HG03520 (cell line): ENCODE measurements at regions not wholly inside any gene's neighbourhood (a gene's known extent, or its start where the extent isn't known, plus 50 kb on each side); places are given as distances from the start of the nearest gene placed in this dataset.

Source experiments
- ATAC-seq: cut with Tn5 transposase; IDR thresholded peaks from one replicate; pipeline ENCODE4 v1.9.1; 2021; ENCODE audit warnings: mild to moderate bottlenecking, moderate library complexity; ENCODE audit not compliant: unreplicated experiment

DNA sequence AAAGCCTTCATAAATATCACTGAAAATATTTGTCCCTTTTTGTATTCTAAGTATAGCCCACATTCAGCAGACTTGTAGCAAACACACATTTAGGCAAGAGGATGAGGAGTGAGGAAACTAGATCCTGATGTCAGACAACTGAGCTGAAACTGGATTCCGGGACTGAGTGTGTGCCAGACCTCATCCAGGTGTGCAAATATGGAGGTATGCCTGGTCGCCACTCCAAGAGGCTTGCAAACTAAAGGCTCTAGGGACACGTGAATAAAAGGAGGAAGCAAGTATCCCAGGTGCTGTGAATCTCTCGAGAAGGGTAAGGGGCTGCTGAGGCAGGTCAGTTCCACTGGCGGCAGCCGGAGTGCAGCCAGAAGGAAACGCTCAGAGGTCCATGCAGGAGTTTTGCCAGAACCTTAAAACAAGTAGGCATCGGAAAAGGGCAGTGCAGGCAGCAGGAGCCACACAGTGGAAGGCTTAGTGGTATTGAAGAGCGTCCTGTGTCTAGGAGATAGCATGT, 77.4 kb upstream of the ALDH1B1 start:
- no peak for ATAC-seq

DNA sequence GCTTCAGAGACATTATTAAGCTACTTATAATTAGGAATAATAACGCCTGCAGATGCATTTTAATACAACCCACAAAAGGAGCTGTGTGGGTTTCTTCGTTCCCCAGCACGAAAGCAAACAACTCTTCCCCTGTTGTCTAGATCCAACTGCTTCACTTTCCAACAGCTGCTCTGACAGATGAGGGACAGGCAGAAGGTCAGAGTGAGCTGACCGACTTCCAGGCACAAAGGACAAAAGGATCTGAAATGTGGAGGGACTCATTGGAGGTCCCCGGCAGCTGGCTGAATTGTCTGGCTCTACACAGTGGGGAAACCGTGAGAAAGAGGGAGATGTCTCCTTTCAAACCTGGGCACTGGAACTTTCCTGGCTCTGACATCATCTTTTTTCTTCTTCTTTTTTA, 79.1 kb upstream of the ALDH1B1 start:
- no peak for ATAC-seq

DNA sequence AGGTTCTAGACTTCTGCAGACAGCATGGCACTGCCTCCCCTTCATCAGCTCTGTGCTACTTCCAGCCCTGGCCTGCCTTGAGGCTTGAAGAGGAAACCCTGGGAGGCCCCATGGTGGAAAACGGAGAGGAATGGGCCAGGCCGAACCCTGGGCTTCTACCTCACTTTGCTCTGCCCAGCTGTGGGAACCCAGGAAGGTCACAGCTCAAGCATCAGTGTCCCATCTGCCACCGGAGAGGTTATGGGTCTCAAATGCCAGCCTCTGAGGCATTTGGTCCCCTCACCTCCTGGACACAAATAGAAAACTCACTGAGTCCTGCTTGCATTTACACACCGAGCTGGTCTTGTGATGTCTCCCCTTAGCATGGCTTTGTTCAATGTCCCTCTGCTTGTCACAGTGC, 80.1 kb upstream of the ALDH1B1 start:
- no peak for ATAC-seq

DNA sequence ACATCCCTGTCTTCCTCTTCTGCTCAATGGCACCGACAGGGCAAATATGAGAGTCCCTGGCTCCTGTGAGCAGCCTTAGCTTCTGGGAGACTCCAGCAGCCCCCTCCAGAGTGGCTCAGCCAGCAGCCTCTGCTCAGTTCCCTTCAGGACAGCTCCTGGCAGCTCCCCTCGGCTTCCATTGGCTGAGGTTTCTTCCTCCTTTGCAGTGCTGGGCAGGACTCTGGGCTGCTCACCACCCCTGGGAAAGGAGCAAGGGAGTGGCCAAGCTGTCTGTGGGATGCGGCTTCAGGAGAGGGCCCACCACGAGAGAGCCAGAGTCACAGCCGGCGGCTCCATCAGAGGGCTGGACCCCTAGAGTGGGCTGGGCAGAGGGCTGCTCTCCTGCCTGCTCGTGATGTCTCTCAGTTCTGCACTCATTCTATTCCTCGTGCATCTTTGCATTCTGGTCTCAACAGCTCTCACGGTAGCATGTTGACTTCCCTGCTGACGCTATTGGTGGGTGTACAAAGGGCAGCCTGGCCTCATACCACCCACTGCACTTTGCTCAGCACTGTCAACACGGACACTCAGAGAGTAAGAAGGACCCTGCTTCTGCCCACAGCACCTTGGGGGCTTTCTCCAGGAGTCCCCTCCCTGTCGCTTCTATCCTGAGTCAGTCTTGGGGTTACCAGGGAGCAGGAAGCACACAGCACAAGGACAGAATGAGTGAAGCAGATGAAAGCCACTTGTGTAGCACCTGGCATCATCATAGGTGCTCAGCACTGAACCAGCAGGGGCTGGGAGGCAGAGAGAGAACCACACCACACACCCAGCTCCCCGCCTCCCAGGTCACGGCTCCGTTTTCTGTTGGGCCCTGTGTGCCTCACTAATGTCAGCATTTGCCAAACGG, 80.9 kb upstream of the ALDH1B1 start:
- no peak for ATAC-seq

DNA sequence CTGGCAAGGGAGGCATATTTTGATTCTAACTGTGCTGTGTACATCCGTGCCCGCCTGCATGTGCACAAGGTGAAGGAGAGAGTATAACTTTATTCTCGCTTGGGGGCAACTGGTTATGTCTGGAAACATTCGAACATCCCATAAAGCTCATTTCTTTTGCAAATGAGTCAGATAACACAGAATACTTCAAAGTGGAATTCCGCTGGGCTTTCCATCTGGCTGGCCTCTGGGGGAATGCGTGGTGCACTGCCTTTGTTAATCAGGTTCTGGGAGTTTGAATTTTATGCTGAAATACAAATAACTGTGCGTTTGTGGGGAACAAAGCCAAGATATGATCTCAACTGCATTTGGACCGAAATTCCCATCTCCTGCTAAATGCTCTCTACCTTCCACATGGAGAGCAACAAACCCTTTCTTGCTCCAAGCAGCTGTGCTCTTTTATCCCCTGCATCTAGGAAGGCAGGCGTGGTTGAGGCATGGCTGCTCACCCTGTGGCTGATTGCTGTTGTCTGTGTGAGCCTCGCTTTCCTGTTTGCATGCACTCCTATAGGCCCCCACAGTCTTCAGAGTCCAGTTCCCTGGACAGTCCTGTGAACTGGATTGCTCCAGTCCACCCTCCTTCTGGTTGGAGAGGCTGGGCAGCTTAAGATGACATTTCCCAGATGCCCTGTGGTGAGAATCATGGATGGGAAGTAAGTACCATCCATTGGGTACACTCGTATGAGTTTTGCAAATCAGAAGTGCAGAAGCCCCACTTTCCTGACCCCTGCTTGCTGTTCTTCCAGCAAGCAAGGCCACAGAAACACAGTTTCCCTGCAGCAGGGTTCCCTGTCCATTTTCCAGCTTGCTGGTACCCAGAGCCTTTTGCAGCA, 82.9 kb upstream of the ALDH1B1 start:
- no peak for ATAC-seq

DNA sequence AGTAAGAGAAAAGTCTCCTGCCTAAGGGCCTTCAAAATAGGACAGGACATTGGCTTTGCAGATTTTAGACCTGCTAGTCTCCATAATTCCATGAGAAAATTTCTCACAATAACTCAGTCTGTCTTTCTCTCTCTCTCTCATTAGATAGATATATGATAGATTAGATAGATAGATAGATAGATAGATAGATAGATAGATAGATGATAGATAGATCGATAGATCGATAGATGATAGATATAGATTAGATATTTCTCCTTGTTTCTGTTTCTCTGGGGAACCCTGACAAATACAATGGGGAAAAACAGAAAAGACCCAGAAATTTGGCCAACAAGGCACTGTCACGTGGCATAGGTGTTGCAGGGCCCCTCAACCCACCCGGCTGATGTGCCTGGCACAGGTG, 84.4 kb upstream of the ALDH1B1 start:
- ATAC-seq: no peak

DNA sequence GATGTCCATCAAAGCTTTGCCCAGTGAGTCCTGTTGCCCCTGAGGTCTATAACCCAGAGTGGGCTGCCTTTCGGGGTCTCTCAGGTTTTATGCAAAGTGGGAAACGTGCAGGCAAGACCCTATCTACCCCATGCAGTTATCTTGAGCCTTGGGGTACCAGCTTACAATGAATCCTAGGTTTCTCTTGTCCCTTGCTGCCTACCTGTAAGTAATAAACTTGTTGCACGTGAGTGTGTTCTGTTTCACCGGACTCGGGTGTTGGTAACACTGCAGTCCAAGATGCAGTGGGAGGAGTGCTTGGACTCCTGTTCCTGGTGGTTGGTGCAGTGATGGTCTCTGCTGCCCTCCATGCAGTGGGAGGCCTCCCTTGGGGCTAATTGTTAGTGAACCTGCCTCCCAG, 85.6 kb upstream of the ALDH1B1 start:
- no peak for ATAC-seq

DNA sequence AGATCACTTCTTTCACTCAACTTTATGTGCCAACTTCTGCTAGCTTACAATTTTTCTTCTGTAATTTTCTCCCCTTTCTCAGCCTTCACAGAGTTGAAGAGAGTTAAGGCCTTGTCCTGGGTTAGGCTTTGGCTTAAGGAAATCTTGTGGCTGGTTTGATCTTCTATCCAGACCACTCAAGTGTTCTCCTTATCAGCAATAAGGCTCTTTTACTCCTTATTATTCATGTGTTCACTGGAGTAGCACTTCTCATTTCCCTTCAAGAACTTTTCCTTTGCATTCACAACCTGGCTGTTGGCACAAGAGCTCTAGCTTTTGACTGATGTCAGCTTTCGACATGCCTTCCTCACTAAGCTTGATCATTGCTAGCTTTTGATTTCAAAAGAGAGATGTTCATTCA, 86.9 kb upstream of the ALDH1B1 start:
- ATAC-seq: no peak

DNA sequence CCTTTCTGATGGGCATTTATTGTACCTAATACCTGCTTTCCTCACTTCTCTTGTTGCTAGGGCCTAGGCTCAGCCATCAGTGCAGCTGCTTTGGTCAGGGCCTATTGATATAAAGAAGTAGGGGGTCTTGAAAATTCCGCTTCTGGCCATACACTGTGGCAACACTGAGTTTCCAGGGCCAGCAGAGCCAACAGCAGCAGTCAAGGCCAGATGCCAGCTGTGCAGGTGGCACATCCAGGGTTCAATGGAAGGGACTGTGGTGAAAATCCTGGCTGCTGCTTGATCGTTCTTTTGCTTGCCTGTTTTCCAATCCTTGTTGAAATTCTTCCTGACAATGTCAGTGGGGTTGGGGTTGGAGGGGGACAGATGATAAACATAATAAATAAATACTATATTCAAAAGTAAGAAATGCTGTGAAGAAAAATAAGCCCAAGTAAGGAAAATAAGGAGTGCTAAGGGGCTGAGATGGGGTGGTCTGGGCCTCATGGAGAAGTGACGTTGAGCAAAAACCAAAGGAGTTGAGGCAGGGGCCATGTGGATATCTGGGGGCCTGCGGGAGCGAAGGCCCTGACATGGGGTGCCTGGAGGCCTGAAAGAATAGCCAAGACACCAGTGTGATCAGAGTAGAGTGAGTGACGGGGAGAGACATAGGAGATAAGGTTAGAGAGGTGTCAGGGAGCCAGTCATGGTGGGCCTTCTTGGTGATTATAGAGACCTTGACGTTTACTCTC, 91.0 kb upstream of the ALDH1B1 start:
- ATAC-seq: no peak

DNA sequence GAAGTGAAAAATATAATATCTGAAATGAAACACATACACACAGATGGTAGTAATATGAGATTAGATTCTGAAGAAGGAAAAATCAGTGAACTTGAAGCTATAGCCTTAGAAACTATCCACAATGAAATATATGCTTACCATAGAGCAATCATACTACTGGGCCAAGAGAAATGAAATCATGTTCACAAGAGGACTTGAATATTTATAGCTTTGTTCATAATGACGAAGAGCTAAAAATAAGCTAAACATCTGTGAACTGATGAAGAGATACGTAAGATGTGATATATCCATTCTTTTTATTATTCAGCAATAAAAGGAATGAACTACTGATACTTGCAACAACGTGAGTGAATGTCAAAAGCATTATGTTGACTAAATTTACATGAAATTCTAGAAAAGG, 92.6 kb upstream of the ALDH1B1 start:
- ATAC-seq: no peak

DNA sequence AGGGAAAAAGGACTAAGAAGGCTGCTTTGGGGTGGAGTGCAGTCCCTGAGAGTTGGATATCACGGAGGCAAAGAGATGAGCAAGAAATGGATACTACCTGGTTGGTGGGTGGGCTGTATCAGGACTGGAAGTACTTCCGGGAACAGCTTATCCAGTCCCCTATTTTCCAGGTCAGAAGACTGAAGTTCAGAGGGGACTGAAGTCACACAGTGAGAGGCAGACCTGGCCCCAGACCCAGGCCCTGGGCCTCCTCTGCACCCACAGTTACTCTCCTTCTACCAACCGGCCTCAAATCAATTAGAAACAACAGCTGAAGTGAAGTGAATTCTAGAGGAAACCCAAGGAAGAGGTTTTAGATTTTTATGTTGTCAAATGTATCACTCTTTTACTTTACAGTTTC, 93.6 kb upstream of the ALDH1B1 start:
- ATAC-seq: no peak

DNA sequence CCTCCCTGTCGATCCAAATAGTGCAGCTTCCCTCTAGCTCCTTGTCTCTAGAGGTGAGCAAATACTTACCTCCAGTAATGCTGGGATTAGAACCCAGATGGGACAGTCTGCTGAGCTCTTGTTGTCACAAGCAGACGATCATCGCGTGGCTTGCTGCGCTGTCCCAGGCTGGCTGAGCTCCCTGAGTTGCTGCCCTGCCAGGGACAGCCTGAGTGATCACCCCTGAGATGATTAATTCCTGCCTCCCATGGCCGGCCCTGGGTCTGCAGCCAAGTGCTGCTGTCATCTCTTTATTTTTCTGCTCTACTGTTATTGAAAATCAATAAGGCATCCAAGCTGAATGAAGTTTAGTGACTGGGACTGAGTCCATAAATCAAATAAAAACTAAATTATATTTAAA, 94.0 kb upstream of the ALDH1B1 start:
- no peak for ATAC-seq

DNA sequence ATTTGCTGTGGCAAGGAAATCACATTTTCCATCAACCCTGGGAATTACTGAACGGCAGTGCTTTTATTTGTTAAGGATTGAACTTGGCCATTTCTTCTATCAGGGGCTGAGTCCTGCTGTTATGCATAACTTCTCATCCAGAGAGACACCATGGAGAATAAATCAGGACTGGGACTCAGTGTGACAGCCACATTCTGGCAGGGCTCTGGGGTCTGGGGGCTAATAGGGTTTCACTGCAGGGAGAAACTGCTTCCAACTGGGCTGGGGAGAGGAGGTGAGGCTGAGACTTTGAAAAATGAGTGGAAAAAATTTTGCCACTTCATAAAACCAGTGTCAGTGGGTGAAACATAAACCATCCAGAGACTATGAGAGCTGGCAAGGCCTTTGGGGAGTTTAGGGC, 95.7 kb upstream of the ALDH1B1 start:
- ATAC-seq: no peak

DNA sequence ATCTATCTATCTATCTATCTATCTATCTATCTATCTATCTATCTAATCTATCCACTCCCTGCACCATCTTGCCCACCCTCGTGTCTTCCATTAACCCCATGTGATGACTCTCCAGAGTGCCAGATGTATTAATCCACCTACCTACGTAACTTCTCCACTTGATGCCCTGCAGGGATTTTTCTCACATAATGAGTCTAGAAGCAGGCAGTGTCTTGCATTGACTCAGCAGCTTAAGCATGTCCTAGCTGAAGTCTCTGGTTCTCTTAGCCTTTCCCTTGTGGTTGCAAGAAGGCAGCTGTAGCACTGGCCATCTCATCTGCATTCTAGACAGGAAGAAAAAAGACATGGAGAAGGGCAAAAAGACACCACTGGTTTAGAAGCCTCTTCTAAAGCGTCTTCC, 96.7 kb upstream of the ALDH1B1 start:
- ATAC-seq: no peak

DNA sequence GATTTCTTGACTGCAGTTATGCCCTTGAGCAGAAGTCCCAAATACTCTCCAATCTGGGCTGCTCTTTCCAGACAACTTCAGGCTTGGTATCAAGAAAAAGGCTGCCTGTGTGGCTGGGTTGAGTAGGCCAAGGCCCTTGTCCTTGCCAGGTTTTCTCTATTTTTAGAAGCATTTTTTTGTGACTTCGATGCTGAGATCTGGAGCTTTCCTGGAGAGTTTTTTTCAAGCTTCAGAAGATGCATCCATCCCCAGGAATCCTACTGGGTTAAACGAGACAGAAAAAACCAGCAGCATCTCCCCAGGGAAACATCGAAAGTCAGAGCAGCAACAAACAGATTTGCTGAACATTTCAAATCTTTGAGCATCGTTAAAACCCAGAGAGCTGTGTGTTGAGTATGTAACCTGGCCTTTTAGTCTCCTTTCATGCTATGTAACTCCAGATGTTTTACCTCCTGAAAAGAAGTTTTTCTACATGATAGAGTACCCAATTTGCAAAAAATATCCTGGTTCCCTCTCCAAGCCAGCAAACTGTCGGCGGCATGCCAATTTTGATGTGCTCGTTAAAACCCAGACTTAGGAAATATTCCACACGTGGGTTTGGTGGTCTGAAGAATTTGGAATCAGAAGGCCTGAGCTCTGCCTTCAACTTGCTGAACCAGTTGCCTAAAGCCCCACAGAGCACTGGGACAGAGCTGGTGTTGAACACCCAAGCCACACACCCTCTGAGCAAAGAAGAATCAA, 98.1 kb upstream of the ALDH1B1 start:
- no peak for ATAC-seq

DNA sequence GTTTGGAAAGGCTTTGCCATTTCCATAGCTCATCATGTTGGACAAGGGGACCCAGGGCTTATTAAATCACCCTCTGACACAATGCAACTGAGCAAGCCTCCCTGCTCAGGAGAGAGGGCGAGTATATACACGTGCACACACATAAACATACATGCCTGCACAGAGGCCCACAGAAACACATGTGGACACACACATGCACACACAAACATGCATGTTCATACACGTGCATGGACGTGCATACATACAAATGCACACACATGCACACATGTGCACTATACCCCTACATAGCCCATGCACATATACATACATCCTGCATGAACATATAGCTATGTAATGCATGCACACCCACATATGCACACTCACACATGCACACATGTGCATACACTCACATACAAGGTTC, 99.5 kb upstream of the ALDH1B1 start:
- no peak for ATAC-seq

DNA sequence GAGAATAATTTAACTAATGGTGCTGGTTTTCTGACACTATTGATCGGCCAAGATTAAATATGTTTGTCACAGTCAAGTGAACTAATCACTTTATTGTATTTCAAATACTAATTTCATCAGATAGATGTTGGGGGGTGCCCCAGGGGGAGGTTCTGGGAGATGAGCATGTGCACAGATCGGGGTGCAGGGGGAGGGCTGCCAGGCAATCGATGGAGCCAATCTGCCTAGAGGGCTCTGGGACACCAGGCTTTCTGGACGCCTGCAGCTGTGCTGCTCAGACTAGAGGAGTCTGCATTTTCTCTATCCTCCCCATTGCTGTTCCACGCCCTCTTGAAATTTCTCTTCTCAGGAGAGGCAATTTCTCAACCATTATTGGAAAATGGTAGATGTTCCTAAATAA, 100.0 kb upstream of the ALDH1B1 start:
- ATAC-seq: no peak

DNA sequence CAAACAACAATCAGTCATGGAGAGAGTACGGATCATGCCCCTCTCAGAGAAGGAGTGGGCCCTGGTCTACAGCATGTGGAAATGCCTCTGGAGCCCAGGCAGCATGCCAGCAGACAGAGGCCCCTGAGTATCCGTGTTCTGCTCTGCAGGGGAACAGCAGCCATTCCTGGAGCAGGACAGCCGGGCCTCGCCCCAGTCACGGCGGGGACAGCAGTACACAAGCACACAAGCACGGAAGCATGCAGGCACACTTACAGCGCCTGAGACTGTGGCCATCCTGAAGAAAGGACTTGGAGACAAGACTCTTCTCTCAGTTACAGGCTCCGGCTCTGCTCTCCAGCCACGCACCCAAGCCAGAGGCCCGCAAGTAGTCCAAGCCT, 102.6 kb upstream of the ALDH1B1 start:
- no peak for ATAC-seq

DNA sequence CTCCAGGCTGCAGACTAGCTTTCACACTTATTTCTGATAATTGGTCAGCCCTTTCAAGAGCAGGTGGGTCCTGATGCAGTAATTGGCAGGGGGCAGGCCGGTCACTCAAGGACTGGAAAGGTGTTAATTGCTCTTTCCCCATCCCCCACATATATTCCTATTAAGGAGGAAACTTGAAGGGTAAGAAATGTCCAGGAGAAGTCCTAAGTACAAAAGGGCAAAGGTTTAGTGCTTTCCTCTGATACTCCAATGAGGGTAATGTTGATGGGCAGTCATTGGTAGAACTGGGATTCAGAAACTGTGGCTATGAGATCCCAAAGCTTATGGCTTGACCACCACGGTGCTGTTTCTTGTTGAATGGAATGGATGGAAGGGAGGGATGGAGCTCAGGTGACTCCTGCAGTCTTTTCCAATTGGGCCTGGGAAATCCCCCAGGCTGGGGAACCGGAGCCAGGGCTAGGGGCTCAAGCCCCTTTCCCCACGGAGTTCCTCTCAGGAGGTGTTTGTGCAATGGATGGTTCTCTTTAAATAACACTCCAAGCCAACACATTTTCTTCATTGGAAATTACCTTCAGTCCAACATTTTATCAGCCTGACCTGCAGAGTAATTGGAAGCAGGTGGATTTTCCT, 103.2 kb upstream of the ALDH1B1 start:
- ATAC-seq: no peak

DNA sequence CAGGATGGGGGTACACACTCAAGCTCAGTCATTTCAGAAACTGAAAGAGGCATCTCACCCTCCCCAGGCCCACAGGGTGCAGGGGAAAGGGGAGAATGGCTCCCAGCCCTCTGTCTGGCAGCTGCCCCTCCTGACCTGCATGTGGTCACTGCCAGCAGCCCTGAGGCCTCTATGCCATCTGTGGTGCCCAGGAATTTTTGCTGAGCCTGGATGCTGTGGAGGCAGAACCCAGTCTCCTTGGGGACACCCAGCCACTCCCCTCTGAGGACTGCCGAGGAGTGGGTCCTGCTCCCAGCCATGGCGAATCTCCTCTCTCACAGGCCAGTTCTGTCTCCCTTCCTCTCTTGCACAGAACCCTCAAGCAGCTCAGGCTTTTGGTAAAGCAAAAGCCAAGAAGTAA, 104.0 kb upstream of the ALDH1B1 start:
- ATAC-seq: no peak
